HCT116 (cell line): ENCODE measurements at regions not wholly inside any gene's neighbourhood (a gene's known extent, or its start where the extent isn't known, plus 50 kb on each side); places are given as distances from the start of the nearest gene placed in this dataset.

Source experiments
- ATAC-seq: fragments of 200-7000 bp; cut with Tn5 transposase; 2 replicates; pipeline ENCODE4 v1.9.1; 2020; ENCODE audit warnings: mild to moderate bottlenecking, moderate library complexity
- BruUV-seq: library from RNA; stranded (reverse); fragments of 400-500 nt; replicated peaks from 2 replicates; lab custom pipeline; 2021; lab: Mats Ljungman, UMichigan
- CTCF ChIA-PET: fragments of 300-600 bp; sonication (Branson Sonifier 250); formaldehyde crosslinking; loops from one replicate; lab custom pipeline; 2021; ENCODE audit warnings: antibody characterized with exemption; lab: Charles Lee
- POLR2A ChIA-PET: fragments of 300-600, 350-600 bp; sonication (Branson Sonifier 250); formaldehyde crosslinking; loops from one replicate; lab custom pipeline; 2021; ENCODE audit warnings: antibody characterized with exemption; lab: Charles Lee
- RAD21 ChIA-PET, 2 experiments: fragments of 300-600 bp; sonication (Branson Sonifier 250); formaldehyde crosslinking; loops; one replicate each; lab custom pipeline; 2023; ENCODE audit warnings: low total read pairs in 2 of 2; ENCODE audit not compliant: uncharacterized antibody in 2 of 2, unreplicated experiment in 2 of 2, low non-redundant PET in 1 of 2; lab: Charles Lee
- DNase-seq: peaks from one replicate; pipeline ENCODE4 v3.0.0-alpha.2; 2010; ENCODE audit warnings: low read depth, low spot score
- H2AFZ ChIP-seq: fragments of 200-600 bp; shearing (Covaris generic), sonication (generic); 2 replicates; pipeline ENCODE4 v1.6.1; 2017; ENCODE audit warnings: low read depth, mixed run types, mixed read lengths, antibody characterized with exemption, low read length; ENCODE audit not compliant: poor library complexity, severe bottlenecking
- H3K27ac ChIP-seq: 2 replicates; pipeline ENCODE4 v1.5.1; 2012; ENCODE audit warnings: low read depth, low read length
- H3K27me3 ChIP-seq: fragments of 200-600 bp; sonication (generic); 2 replicates; pipeline ENCODE4 v1.6.1; 2016; ENCODE audit warnings: mixed run types, low read length, mixed read lengths; ENCODE audit not compliant: insufficient read depth
- H3K36me3 ChIP-seq, 2 experiments: fragments of 200-500 bp in 1 of 2; fragments of 200-600 bp in 1 of 2; sonication (Bioruptor generic) in 1 of 2; sonication (generic) in 1 of 2; 2 replicates each; pipeline versions ENCODE4 v1.5.1 to v1.6.1; 2014 to 2016; ENCODE audit warnings: low read length in 2 of 2, inconsistent platforms in 1 of 2, mixed read lengths in 1 of 2, mixed run types in 1 of 2; ENCODE audit not compliant: insufficient read depth in 2 of 2, control insufficient read depth in 1 of 2
- H3K4me1 ChIP-seq, 2 experiments: fragments of 200-600 bp in 1 of 2; sonication (generic) in 1 of 2; 2 replicates each; pipeline versions ENCODE4 v1.5.1 to v1.6.1; 2012 to 2017; ENCODE audit warnings: low read length in 2 of 2, inconsistent platforms in 1 of 2, mild to moderate bottlenecking in 1 of 2, mixed read lengths in 1 of 2, mixed run types in 1 of 2, moderate library complexity in 1 of 2; ENCODE audit not compliant: insufficient read depth in 2 of 2, control insufficient read depth in 1 of 2
- H3K4me2 ChIP-seq: fragments of 200-600 bp; sonication (generic); 2 replicates; pipeline ENCODE4 v1.6.1; 2017; ENCODE audit warnings: mixed run types, low read length, mixed read lengths
- H3K4me3 ChIP-seq, 2 experiments: fragments of 200-600 bp in 1 of 2; sonication (generic) in 1 of 2; replicated peaks in 1 of 2; 2 replicates each; pipeline ENCODE4 v1.5.1; 2011 to 2016; ENCODE audit warnings: low read length in 2 of 2, control low read depth in 1 of 2, low read depth in 1 of 2, mild to moderate bottlenecking in 1 of 2, mixed read lengths in 1 of 2, mixed run types in 1 of 2
- H3K79me2 ChIP-seq: fragments of 200-600 bp; sonication (generic); 2 replicates; pipeline ENCODE4 v1.6.1; 2017; ENCODE audit warnings: mild to moderate bottlenecking, mixed run types, low read length, moderate library complexity, mixed read lengths; ENCODE audit not compliant: insufficient read depth
- H3K9ac ChIP-seq: fragments of 200-600 bp; sonication (generic); 2 replicates; pipeline ENCODE4 v1.6.1; 2016; ENCODE audit warnings: low read length, mixed read lengths
- H3K9me2 ChIP-seq: fragments of 200-600 bp; sonication (generic), shearing (Covaris generic); 2 replicates; pipeline ENCODE4 v1.6.1; 2017; ENCODE audit warnings: mixed run types, mild to moderate bottlenecking, moderate library complexity; ENCODE audit not compliant: insufficient read depth
- H3K9me3 ChIP-seq, 2 experiments: fragments of 200-500 bp in 1 of 2; fragments of 200-600 bp in 1 of 2; sonication (Bioruptor generic) in 1 of 2; sonication (generic) in 1 of 2; 2 replicates each; pipeline ENCODE4 v1.6.1; 2014 to 2017; ENCODE audit warnings: low read length in 2 of 2, mixed read lengths in 2 of 2, inconsistent platforms in 1 of 2, low read depth in 1 of 2, mild to moderate bottlenecking in 1 of 2, mixed run types in 1 of 2, moderate library complexity in 1 of 2; ENCODE audit not compliant: control insufficient read depth in 1 of 2, insufficient read depth in 1 of 2
- H4K20me1 ChIP-seq: fragments of 200-600 bp; sonication (generic), shearing (Covaris generic); 2 replicates; pipeline ENCODE4 v1.6.1; 2017; ENCODE audit warnings: mixed run types, mild to moderate bottlenecking, moderate library complexity; ENCODE audit not compliant: insufficient read depth
- EZH2phosphoT487 ChIP-seq: fragments of 200-600 bp; IDR thresholded peaks from 2 replicates; pipeline ENCODE4 v1.6.1; 2018; ENCODE audit warnings: antibody characterized with exemption, borderline replicate concordance
- FOSL1 ChIP-seq: IDR thresholded peaks from 2 replicates; pipeline ENCODE4 v1.6.1; 2012; ENCODE audit warnings: low read depth
- POLR2A ChIP-seq: IDR thresholded peaks from 2 replicates; pipeline ENCODE4 v1.7.0; 2011; ENCODE audit warnings: borderline replicate concordance; ENCODE audit not compliant: insufficient read depth, insufficient read length; ENCODE audit errors: extremely low read depth
- TCF7L2 ChIP-seq: IDR thresholded peaks from 2 replicates; pipeline ENCODE4 v1.7.0; 2011; ENCODE audit warnings: borderline replicate concordance, inconsistent platforms; ENCODE audit not compliant: insufficient read depth, insufficient read length; ENCODE audit errors: extremely low read depth
- ZFX ChIP-seq: fragments of 450-650 bp; IDR thresholded peaks from 2 replicates; pipeline ENCODE4 v1.6.1; 2017
- intact Hi-C: fragments of 100-400 bp; cut with micrococcal nuclease; formaldehyde crosslinking; loops from 2 replicates; pipeline ENCODE4 v1.10.0; 2022
- TF ChIP-seq, protein P1 (sequence below): IDR thresholded peaks from 2 replicates; pipeline ENCODE4 v1.6.1; 2011; ENCODE audit warnings: mild to moderate bottlenecking, low read length, moderate library complexity; ENCODE audit not compliant: insufficient replicate concordance; ENCODE audit errors: extremely low read depth
- TF ChIP-seq, protein P2 (sequence below): IDR thresholded peaks from 2 replicates; pipeline ENCODE4 v1.6.1; 2012
- TF ChIP-seq, protein P3 (sequence below), 3 experiments: fragments of 200-600 bp in 1 of 3; sonication (generic) in 1 of 3; IDR thresholded peaks in 2 of 3; conservative IDR thresholded peaks in 1 of 3; 2 replicates each; pipeline ENCODE4 v1.5.1; 2012 to 2017; ENCODE audit warnings: low read depth in 2 of 3, low read length in 2 of 3, antibody characterized with exemption in 1 of 3, borderline replicate concordance in 1 of 3, control low read depth in 1 of 3, mild to moderate bottlenecking in 1 of 3, mixed read lengths in 1 of 3, mixed run types in 1 of 3, moderate library complexity in 1 of 3; ENCODE audit not compliant: insufficient read depth in 1 of 3

DNA sequence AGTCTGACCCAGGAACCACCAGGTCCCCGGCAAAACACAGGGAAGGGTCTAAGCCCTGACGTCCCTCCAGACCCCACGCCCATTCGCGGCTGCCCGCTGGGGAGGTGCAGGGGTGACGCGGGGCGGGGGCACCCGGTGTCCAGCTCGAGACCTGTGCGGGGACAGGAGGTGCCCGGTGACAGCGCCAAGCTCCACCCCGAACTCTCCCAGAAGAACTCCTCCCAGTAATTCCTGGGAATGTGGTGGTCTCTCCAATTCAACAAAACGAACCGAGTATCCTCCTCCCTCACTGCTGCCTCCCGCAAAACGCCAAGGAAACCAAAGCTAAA, 164.1 kb upstream of the PDE10A start:
- no peaks in the 10 kb centered on the region for H3K79me2 ChIP-seq
- CTCF ChIA-PET = no interaction called here
- no peak overlapping the region for H3K27ac ChIP-seq
- no peaks in the 10 kb centered on the region for H3K9me2 ChIP-seq
- POLR2A ChIA-PET = no interaction called here
- H3K36me3 ChIP-seq = no peaks in the 10 kb centered on the region
- no peak for TF ChIP-seq POLR2A
- TF ChIP-seq, protein P1, sequence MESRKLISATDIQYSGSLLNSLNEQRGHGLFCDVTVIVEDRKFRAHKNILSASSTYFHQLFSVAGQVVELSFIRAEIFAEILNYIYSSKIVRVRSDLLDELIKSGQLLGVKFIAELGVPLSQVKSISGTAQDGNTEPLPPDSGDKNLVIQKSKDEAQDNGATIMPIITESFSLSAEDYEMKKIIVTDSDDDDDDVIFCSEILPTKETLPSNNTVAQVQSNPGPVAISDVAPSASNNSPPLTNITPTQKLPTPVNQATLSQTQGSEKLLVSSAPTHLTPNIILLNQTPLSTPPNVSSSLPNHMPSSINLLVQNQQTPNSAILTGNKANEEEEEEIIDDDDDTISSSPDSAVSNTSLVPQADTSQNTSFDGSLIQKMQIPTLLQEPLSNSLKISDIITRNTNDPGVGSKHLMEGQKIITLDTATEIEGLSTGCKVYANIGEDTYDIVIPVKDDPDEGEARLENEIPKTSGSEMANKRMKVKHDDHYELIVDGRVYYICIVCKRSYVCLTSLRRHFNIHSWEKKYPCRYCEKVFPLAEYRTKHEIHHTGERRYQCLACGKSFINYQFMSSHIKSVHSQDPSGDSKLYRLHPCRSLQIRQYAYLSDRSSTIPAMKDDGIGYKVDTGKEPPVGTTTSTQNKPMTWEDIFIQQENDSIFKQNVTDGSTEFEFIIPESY = no peak
- TF ChIP-seq ZFX = no peak
- TF ChIP-seq, protein P2, sequence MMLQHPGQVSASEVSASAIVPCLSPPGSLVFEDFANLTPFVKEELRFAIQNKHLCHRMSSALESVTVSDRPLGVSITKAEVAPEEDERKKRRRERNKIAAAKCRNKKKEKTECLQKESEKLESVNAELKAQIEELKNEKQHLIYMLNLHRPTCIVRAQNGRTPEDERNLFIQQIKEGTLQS = no peak
- no peak for TF ChIP-seq EZH2phosphoT487
- TF ChIP-seq, protein P3, sequence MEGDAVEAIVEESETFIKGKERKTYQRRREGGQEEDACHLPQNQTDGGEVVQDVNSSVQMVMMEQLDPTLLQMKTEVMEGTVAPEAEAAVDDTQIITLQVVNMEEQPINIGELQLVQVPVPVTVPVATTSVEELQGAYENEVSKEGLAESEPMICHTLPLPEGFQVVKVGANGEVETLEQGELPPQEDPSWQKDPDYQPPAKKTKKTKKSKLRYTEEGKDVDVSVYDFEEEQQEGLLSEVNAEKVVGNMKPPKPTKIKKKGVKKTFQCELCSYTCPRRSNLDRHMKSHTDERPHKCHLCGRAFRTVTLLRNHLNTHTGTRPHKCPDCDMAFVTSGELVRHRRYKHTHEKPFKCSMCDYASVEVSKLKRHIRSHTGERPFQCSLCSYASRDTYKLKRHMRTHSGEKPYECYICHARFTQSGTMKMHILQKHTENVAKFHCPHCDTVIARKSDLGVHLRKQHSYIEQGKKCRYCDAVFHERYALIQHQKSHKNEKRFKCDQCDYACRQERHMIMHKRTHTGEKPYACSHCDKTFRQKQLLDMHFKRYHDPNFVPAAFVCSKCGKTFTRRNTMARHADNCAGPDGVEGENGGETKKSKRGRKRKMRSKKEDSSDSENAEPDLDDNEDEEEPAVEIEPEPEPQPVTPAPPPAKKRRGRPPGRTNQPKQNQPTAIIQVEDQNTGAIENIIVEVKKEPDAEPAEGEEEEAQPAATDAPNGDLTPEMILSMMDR (IDR thresholded peaks at IDR 0.05 in 2 of 3, conservative IDR thresholded peaks at IDR 0.05 in 1 of 3; ENCODE audit: borderline replicate concordance in 1 of 3, insufficient read depth in 1 of 3, low read depth in 2 of 3, low read length in 2 of 3) = no peak
- TF ChIP-seq TCF7L2 = no peak
- no peak for TF ChIP-seq FOSL1
- no peak overlapping the region for H3K4me3 ChIP-seq
- H3K9me3 ChIP-seq = no peaks in the 10 kb centered on the region
- H3K9ac ChIP-seq = no peak overlapping the region
- no peak for ATAC-seq
- H2AFZ ChIP-seq = no peak overlapping the region
- no peaks in the 10 kb centered on the region for H4K20me1 ChIP-seq
- H3K4me1 ChIP-seq = no peaks in the 10 kb centered on the region
- no peak overlapping the region for H3K4me2 ChIP-seq
- DNase-seq = no peak
- intact Hi-C loops = no loop called here
- no peaks in the 10 kb centered on the region for H3K27me3 ChIP-seq
- no TSS peak for BruUV-seq
- RAD21 ChIA-PET = no interaction called here
